ENCODE measurements at regions not wholly inside any gene's neighbourhood (a gene's known extent, or its start where the extent isn't known, plus 50 kb on each side); places are given as distances from the start of the nearest gene placed in this dataset.
"Not testable (repeated sequence)": the region's sequence is repeated elsewhere in the genome, so short reads cannot be mapped to it uniquely, and the experiment has no call there.

DNA sequence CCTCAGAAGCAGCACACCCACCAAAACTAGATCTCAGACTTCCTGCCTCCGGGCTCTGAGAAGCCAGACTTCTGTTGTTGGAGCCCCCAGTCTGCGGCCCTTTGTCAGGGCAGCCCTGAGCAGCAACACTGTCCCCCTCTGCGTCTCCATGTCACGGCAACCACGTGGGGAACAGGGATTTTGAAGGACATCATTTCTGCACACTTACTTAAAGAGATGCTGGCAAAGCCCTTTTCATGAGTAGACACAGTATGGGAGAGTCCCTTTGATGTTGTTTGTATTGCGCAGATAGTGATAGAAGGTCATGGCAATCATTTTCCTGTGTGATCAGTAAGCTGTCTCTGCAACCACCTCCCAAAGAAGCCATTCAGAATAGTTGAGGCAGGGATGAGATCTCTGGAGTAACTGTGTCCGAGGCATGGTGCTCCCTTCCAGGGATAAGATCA is 69.1 kb upstream of the ID2 start:
- intact Hi-C loops (cut with DNase I), result no loop called here
- no peaks in the 10 kb centered on the region for H3K27me3 ChIP-seq
- no peaks in the 10 kb centered on the region for H3K4me1 ChIP-seq (replicated peaks in 1 of 2)
- DNase-seq, result no peak
- WGBS, 4 donors, result 50 to 78% (median 69%) methylated on average over 4 to 7 of the region's 7 CpGs
- H3K9me3 ChIP-seq (replicated peaks in 1 of 3), result no peaks in the 10 kb centered on the region
- H3K4me3 ChIP-seq, result no peak overlapping the region
- no peak overlapping the region for H3K27ac ChIP-seq
- no peaks in the 10 kb centered on the region for H3K36me3 ChIP-seq (replicated peaks in 1 of 2)
- TF ChIP-seq, protein P1, sequence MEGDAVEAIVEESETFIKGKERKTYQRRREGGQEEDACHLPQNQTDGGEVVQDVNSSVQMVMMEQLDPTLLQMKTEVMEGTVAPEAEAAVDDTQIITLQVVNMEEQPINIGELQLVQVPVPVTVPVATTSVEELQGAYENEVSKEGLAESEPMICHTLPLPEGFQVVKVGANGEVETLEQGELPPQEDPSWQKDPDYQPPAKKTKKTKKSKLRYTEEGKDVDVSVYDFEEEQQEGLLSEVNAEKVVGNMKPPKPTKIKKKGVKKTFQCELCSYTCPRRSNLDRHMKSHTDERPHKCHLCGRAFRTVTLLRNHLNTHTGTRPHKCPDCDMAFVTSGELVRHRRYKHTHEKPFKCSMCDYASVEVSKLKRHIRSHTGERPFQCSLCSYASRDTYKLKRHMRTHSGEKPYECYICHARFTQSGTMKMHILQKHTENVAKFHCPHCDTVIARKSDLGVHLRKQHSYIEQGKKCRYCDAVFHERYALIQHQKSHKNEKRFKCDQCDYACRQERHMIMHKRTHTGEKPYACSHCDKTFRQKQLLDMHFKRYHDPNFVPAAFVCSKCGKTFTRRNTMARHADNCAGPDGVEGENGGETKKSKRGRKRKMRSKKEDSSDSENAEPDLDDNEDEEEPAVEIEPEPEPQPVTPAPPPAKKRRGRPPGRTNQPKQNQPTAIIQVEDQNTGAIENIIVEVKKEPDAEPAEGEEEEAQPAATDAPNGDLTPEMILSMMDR (IDR thresholded peaks at IDR 0.05), result no peak
- no peak for TF ChIP-seq POLR2A (IDR thresholded peaks at IDR 0.05)

DNA sequence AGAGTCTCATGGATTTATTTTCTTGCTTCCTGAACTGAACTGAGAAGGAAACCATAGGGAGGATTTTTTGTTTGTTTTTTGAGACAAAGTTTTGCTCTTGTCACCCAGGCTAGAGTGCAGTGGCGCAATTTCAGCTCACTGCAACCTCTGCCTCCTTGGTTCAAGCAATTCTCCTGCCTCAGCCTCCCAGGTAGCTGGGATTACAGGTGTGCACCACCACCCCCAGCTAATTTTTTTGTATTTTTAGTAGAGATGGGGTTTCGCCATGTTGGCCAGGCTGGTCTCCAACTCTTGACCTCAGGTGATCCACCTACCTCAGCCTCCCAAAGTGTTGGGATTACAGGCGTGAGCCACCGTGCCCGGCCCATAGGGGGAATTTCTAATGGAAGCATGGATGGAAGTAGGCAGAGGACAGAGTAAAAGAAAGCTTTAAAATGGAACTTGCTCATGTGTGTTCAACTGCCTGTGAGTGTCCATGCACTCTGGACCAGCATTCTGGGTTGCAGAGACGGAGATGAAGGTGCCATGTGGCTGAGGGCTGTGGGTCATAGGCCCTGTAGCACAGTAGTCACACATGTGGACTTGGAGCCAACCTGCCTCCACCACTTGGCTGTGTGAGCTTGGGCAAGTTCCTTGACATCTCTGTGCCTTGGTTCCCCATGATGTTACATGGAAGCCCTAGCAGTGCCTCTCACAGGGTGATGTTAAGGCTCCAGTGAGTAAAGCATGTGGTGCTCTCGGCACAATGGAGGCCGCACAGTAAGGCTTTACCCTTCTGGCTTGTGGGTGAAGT is 68.5 kb upstream of the ID2 start:
- H3K4me3 ChIP-seq; DNase-seq; H3K36me3 ChIP-seq (replicated peaks in 1 of 2); H3K4me1 ChIP-seq (replicated peaks in 1 of 2); H3K9me3 ChIP-seq (replicated peaks in 1 of 3); H3K27me3 ChIP-seq; H3K27ac ChIP-seq; intact Hi-C loops (cut with DNase I): not testable (repeated sequence)
- 95 to 99% (median 96%) methylated on average over 6 to 8 of the region's 8 CpGs for WGBS, 4 donors

DNA sequence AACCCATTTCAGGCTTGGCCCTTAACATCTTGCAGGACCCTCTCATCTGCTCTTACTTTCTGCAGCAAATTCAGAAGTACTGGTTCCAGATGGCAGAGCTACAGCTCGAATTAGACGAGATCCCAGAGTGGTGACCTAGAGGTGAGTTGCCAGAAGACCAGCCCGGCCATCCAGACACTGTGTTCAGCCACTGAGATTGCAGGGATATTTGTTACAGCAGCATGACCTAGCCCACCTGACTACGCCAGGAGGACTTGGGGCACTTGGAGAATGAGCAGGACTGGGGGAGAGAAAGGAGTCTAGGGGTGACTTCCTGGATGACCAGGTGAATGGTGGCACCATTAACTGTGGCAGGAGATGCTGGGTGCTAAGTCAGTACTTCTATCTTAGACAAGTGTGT is 67.2 kb upstream of the ID2 start:
- H3K9me3 ChIP-seq (replicated peaks in 1 of 3), result no peaks in the 10 kb centered on the region
- no peaks in the 10 kb centered on the region for H3K27me3 ChIP-seq
- no peak for DNase-seq
- H3K4me3 ChIP-seq, result no peak overlapping the region
- intact Hi-C loops (cut with DNase I), result no loop called here
- 75 to 98% (median 87%) methylated on average over 4 of the region's 4 CpGs; no CpG with 5 or more reads in 1 of the 4 donors for WGBS, 4 donors
- H3K27ac ChIP-seq, result no peak overlapping the region
- H3K36me3 ChIP-seq (replicated peaks in 1 of 2), result no peaks in the 10 kb centered on the region
- TF ChIP-seq, protein P1 (IDR thresholded peaks at IDR 0.05), result no peak
- TF ChIP-seq POLR2A (IDR thresholded peaks at IDR 0.05), result no peak
- no peaks in the 10 kb centered on the region for H3K4me1 ChIP-seq (replicated peaks in 1 of 2)

DNA sequence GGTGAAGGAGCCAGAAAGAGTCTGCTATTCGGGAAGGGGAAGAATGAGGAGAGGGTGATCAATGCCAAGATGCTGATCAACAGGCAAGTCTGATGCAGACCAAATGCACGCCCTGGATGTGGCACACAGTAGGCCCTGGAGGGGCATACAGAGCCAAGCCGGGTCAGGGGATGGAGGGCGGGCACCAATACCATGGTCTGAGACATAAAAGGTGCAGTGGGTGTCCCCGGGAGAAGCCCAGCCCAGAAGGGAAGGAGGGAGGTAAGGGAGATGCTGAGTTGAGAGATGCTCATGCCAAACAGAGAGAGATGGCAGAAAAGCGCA is 66.6 kb upstream of the ID2 start:
- Histone ChIP-seq H3K9me3 (replicated peaks in 1 of 3) (no peaks in the 10 kb centered on the region), H3K27ac (no peak overlapping the region), H3K36me3 (replicated peaks in 1 of 2) (no peaks in the 10 kb centered on the region), H3K4me3 (no peak overlapping the region), H3K4me1 (replicated peaks in 1 of 2) (no peaks in the 10 kb centered on the region), H3K27me3 (no peaks in the 10 kb centered on the region)
- intact Hi-C loops (cut with DNase I), result no loop called here
- 93 to 97% (median 97%) methylated on average over 6 of the region's 6 CpGs for WGBS, 4 donors
- no peak for DNase-seq
- TF ChIP-seq, protein P1 (IDR thresholded peaks at IDR 0.05), result no peak

All from adrenal gland (tissue), 9 donors.